Heart left ventricle (tissue), 13 donors: ENCODE measurements at regions not wholly inside any gene's neighbourhood (a gene's known extent, or its start where the extent isn't known, plus 50 kb on each side); places are given as distances from the start of the nearest gene placed in this dataset.

ENCODE experiments used
- CTCF ChIP-seq, 12 donors: fragments of 200-600 bp; sonication (generic) in 4 of 12; IDR thresholded peaks; one replicate each; pipeline versions ENCODE4 v1.5.0 to v1.8.0; 2018 to 2022; ENCODE audit warnings: antibody characterized with exemption in 12 of 12, mild to moderate bottlenecking in 5 of 12
- POLR2A ChIP-seq, 2 donors: fragments of 450-650 bp; IDR thresholded peaks; one replicate each; pipeline ENCODE4 v1.6.1; 2017; ENCODE audit warnings: antibody characterized with exemption in 2 of 2, mild to moderate bottlenecking in 2 of 2, moderate library complexity in 2 of 2
- donor health status: ischemic (EF 13 %, LVEDD 7.1; RV severe dilation, severe dysfunction).
- donor health status: DM: no; HTN: yes; CAD: no.
- donor health status: DM: no; HTN: no; CAD: no.
- donor health status: ischemic (EF 25% LVEDD 6.9; RV normal size, moderate dysfunction).
- donor health status: ischemic (EF 25% LVEDD 5.7; RV mildly dilated, moderate dysfunction).
- donor health status: ischemic (EF 35%, LVEDD 5.7; RV mildly dilated, moderate dysfunction).
- donor health status: nonischemic (EF 11% LVEDD 7.7; RV severe dilation, severe dysfunction).
- donor health status: DM: yes; HTN: yes; CAD: no.
- donor health status: PGD.
- donor health status: ischemic (EF 29% LVEDD 5.4; RV normal size, mild dysfunction).
- donor health status: nonischemic (EF 23%, LVEDD 6.1; RV moderate dilation, normal function).

DNA sequence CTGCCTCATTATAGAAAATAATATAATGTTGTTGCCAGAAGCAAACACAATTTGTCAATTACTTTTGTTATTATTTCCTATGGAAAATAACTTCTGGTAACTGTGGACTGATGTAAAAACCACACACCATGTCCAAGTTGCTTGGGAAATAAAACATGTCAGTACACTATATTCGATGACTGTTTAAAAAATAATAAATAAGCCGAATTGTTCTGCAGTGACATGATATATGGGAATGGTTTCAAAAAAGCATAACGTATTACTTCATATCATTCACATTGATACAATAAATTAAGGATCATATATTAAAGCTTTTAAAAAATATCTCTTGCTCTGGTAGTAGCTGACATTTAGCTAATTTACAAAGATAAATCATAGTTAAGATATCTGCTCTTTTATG, 2062.1 kb downstream of the PCDH9 start:
- no peak for TF ChIP-seq CTCF (IDR thresholded peaks at IDR 0.05)
- no peak for TF ChIP-seq POLR2A (IDR thresholded peaks at IDR 0.05)
